ENCODE measurements at regions not wholly inside any gene's neighbourhood (a gene's known extent, or its start where the extent isn't known, plus 50 kb on each side); places are given as distances from the start of the nearest gene placed in this dataset.

GRCh38 chr5:103487218-103487617 lies 75.4 kb downstream of the NUDT12 start:
- TF ChIP-seq ZNF274 (IDR thresholded peaks at IDR 0.05; ENCODE audit: low read depth, low read length) (no peak), YY1 (IDR thresholded peaks at IDR 0.05; ENCODE audit: insufficient read depth, insufficient read length) (no peak)
